Upper lobe of right lung (tissue), 1 donor: ENCODE measurements at regions not wholly inside any gene's neighbourhood (a gene's known extent, or its start where the extent isn't known, plus 50 kb on each side); places are given as distances from the start of the nearest gene placed in this dataset.
A peak's percentile ranks its signal among the peaks of the same experiment; 100 is the strongest.
"Not testable (repeated sequence)": the region's sequence is repeated elsewhere in the genome, so short reads cannot be mapped to it uniquely, and the experiment has no call there.

Experiments used
- ATAC-seq: fragments of 200-7000 bp; cut with Tn5 transposase; one replicate; pipeline ENCODE4 v1.9.1; 2020; ENCODE audit warnings: mild to moderate bottlenecking, moderate library complexity
- DNase-seq: peaks from one replicate; pipeline ENCODE4 v3.0.0-alpha.2; 2020
- H3K27ac ChIP-seq: fragments of 200-600 bp; one replicate; pipeline ENCODE4 v1.8.0; 2022
- H3K27me3 ChIP-seq: fragments of 200-600 bp; one replicate; pipeline ENCODE4 v1.8.0; 2022; ENCODE audit warnings: mild to moderate bottlenecking
- H3K36me3 ChIP-seq: fragments of 200-600 bp; one replicate; pipeline ENCODE4 v1.8.0; 2022
- H3K4me1 ChIP-seq: fragments of 200-600 bp; one replicate; pipeline ENCODE4 v1.8.0; 2022
- H3K4me3 ChIP-seq: fragments of 200-600 bp; one replicate; pipeline ENCODE4 v1.8.0; 2022; ENCODE audit warnings: mild to moderate bottlenecking
- H3K9me3 ChIP-seq: fragments of 200-600 bp; one replicate; pipeline ENCODE4 v1.8.0; 2022
- CTCF ChIP-seq: fragments of 200-600 bp; IDR thresholded peaks from one replicate; pipeline ENCODE4 v1.8.0; 2022; ENCODE audit warnings: antibody characterized with exemption
- intact Hi-C: fragments of 100-400 bp; cut with DNase I; formaldehyde crosslinking; loops from one replicate; pipeline ENCODE4 v1.11.0; 2022
- donor health status: DM: no; HTN: yes; CAD: no; lungs with severe emphysema.

DNA sequence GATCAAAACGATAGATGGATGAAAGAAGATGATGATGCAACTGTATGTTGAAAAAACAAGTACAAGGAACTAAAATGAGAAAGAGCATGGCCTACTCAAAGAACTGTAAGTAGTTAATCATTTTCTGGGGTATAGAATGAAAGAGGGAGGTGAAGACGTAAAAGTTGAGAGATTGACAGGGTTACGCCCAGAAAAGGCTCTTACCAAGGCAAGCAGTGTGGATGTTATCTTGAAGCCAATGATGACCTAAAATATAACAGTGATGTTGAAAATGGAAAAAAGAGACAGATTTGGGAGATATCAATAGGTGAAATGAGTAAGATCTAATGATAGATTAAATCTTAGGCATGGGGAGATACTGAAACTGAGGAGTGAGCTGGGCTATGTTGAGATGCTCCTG lies 80.4 kb upstream of the GNAQ start:
- H3K4me1 ChIP-seq: no peaks in the 10 kb centered on the region
- DNase-seq (no peak), ATAC-seq (no peak)
- intact Hi-C loops: no loop called here
- no peaks in the 10 kb centered on the region for H3K9me3 ChIP-seq
- H3K36me3 ChIP-seq: no peaks in the 10 kb centered on the region
- TF ChIP-seq CTCF: no peak
- no peak overlapping the region for H3K4me3 ChIP-seq
- no peak overlapping the region for H3K27ac ChIP-seq
- no peaks in the 10 kb centered on the region for H3K27me3 ChIP-seq

DNA sequence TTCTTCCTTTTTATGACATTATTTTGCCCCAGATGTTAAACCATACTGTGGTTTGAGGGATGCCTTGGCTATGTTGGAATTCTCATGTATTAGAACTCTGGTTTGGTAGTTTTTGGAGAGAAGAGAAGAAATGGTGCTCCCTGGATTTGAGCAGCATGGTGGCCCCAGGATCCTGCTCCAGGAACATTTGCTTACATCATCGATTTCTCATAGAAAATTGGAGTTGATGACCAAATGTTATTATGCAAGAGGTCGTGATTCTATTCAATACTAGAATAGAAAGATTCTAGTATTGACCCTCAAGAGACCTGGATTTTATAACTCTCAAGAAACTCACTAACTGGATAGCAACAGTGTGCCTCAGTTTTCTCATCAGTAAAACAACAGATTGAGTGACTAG lies 77.5 kb upstream of the GNAQ start:
- ATAC-seq: no peak
- TF ChIP-seq CTCF: no peak
- H3K4me3 ChIP-seq: no peak overlapping the region
- H3K27me3 ChIP-seq: no peaks in the 10 kb centered on the region
- no peaks in the 10 kb centered on the region for H3K4me1 ChIP-seq
- no peak for DNase-seq
- H3K27ac ChIP-seq: no peak overlapping the region
- no peaks in the 10 kb centered on the region for H3K36me3 ChIP-seq
- intact Hi-C loops: no loop called here
- H3K9me3 ChIP-seq: no peaks in the 10 kb centered on the region

DNA sequence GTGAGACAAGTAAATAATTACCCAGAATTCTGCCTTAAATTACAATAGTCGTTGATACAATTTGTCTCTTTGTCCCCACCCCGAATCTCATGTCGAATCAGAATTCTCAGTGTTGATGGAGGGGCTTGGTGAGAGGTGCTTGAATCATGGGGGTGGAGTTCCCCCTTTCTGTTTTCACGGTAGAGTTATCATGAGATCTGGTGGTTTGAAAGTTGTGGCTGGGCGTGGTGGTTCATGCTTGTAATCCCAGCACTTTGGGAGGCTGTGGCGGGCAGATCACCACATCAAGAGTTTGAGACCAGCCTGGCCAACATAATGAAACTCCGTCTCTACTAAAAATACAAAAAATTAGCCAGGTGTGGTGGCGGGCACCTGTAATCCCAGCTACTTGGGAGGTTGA lies 75.0 kb upstream of the GNAQ start:
- H3K4me1 ChIP-seq, H3K27me3 ChIP-seq, H3K36me3 ChIP-seq, H3K4me3 ChIP-seq, ATAC-seq, DNase-seq, intact Hi-C loops, H3K27ac ChIP-seq, H3K9me3 ChIP-seq: not testable (repeated sequence)

DNA sequence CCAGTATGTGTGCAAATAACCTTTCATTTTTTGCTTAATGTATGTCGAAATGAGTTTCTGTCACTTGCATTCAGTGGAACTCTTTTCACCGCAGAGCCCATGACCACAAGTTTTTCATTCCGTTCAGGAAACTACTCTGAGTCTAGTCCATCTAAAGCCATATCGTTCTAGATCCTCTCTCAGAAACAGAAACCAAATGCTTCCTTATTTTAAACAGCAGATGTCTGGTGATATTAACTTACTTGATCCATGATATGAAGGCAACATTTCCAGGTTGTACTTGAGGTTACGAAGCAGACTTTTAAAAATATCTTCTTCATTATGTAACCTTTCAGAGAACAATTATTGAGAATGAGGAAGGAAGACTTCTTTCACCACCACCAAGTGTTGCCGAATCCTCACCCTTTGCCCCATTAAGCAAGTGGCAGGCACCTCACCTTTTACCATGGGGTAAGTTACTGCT lies 72.4 kb upstream of the GNAQ start:
- no peaks in the 10 kb centered on the region for H3K36me3 ChIP-seq
- no peaks in the 10 kb centered on the region for H3K27me3 ChIP-seq
- DNase-seq: no peak
- no peaks in the 10 kb centered on the region for H3K4me1 ChIP-seq
- TF ChIP-seq CTCF: no peak
- ATAC-seq: peak; percentile 90
- intact Hi-C loops: no loop called here
- no peaks in the 10 kb centered on the region for H3K9me3 ChIP-seq
- no peak overlapping the region for H3K27ac ChIP-seq
- no peak overlapping the region for H3K4me3 ChIP-seq

- no peak for DNase-seq
- Histone ChIP-seq H3K36me3 (no peaks in the 10 kb centered on the region), H3K27me3 (no peaks in the 10 kb centered on the region), H3K27ac (no peak overlapping the region), H3K4me1 (no peaks in the 10 kb centered on the region), H3K4me3 (no peak overlapping the region), H3K9me3 (no peaks in the 10 kb centered on the region)
- TF ChIP-seq CTCF: no peak
- intact Hi-C loops: no loop called here
- no peak for ATAC-seq
These were observed 69.6 kb upstream of the GNAQ start for GRCh38 chr9:78101247-78101646.

DNA sequence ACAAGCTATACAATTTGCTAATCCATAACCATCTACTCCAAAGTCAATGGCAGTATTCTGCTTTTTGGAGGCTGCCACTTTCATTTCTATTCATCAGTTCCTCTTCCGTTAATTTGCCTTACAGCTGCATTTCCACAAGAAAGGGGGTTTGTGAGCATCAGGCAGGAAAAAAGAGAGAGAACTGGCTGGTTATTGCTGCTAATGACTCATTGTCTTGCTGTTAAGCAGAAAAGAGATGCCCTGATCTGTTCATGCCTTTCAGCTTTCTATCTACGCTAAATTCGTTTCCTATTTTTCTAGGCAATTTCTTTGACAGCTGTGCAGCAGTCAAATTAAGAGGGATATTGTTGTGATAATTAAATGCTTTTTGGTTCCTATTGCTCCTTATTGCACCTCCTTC lies 65.9 kb upstream of the GNAQ start:
- Histone ChIP-seq H3K9me3 (no peaks in the 10 kb centered on the region), H3K4me3 (no peak overlapping the region), H3K36me3 (no peaks in the 10 kb centered on the region), H3K4me1 (no peaks in the 10 kb centered on the region), H3K27me3 (no peaks in the 10 kb centered on the region), H3K27ac (no peak overlapping the region)
- TF ChIP-seq CTCF: no peak
- ATAC-seq (peak; percentile 76), DNase-seq (no peak)
- intact Hi-C loops: no loop called here
